OCI-LY3 (cell line): ENCODE measurements at regions not wholly inside any gene's neighbourhood (a gene's known extent, or its start where the extent isn't known, plus 50 kb on each side); places are given as distances from the start of the nearest gene placed in this dataset.

Source experiments
- EZH2phosphoT487 ChIP-seq: fragments of 200-600 bp; shearing (Covaris generic); IDR thresholded peaks from 2 replicates; pipeline ENCODE4 v1.6.1; 2018; ENCODE audit warnings: antibody characterized with exemption, mixed run types, low read depth
- TF ChIP-seq, protein P1 (sequence below): fragments of 200-600, 300-600 bp; sonication (generic); IDR thresholded peaks from 2 replicates; pipeline ENCODE4 v1.5.1; 2014; ENCODE audit warnings: antibody characterized with exemption, low read length, low read depth

- TF ChIP-seq, protein P1, sequence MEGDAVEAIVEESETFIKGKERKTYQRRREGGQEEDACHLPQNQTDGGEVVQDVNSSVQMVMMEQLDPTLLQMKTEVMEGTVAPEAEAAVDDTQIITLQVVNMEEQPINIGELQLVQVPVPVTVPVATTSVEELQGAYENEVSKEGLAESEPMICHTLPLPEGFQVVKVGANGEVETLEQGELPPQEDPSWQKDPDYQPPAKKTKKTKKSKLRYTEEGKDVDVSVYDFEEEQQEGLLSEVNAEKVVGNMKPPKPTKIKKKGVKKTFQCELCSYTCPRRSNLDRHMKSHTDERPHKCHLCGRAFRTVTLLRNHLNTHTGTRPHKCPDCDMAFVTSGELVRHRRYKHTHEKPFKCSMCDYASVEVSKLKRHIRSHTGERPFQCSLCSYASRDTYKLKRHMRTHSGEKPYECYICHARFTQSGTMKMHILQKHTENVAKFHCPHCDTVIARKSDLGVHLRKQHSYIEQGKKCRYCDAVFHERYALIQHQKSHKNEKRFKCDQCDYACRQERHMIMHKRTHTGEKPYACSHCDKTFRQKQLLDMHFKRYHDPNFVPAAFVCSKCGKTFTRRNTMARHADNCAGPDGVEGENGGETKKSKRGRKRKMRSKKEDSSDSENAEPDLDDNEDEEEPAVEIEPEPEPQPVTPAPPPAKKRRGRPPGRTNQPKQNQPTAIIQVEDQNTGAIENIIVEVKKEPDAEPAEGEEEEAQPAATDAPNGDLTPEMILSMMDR: no peak
- TF ChIP-seq EZH2phosphoT487: no peak
Observed at GRCh38 chr1:182308826-182309225, 82.8 kb downstream of the GLUL start.
